ENCODE measurements at regions not wholly inside any gene's neighbourhood (a gene's known extent, or its start where the extent isn't known, plus 50 kb on each side); places are given as distances from the start of the nearest gene placed in this dataset.

GRCh38 chr2:128421286-128421685, 102.6 kb upstream of the HS6ST1 start:
- H3K27me3 Mint-ChIP-seq (ENCODE audit: low read depth): peaks cover 7% of the 10 kb centered on the region
- H3K4me1 Mint-ChIP-seq: peaks cover 9% of the 10 kb centered on the region
- H3K4me3 Mint-ChIP-seq: no peak overlapping the region
- H3K36me3 Mint-ChIP-seq (ENCODE audit: low read depth): peaks cover 7% of the 10 kb centered on the region
- no peak for TF ChIP-seq CTCF (IDR thresholded peaks at IDR 0.05; ENCODE audit: unreplicated experiment in 3 of 3)
- no peak overlapping the region for H3K27ac Mint-ChIP-seq
- peaks cover 27% of the 10 kb centered on the region for H3K9me3 Mint-ChIP-seq

- no peak for TF ChIP-seq CTCF (IDR thresholded peaks at IDR 0.05; ENCODE audit: unreplicated experiment in 3 of 3)
These were observed 103.2 kb upstream of the HS6ST1 start for GRCh38 chr2:128421861-128422311.

GRCh38 chr2:128422571-128422970, 103.9 kb upstream of the HS6ST1 start:
- TF ChIP-seq CTCF (IDR thresholded peaks at IDR 0.05; ENCODE audit: unreplicated experiment in 3 of 3): no peak
- Mint-ChIP-seq H3K9me3 (peaks cover 30% of the 10 kb centered on the region), H3K27me3 (ENCODE audit: low read depth) (peaks cover 7% of the 10 kb centered on the region), H3K4me1 (peaks cover 9% of the 10 kb centered on the region), H3K4me3 (no peak overlapping the region), H3K36me3 (ENCODE audit: low read depth) (peaks cover 7% of the 10 kb centered on the region), H3K27ac (no peak overlapping the region)

More at GRCh38 chr2:128421861-128422311, 103.2 kb upstream of the HS6ST1 start:
- H3K27ac Mint-ChIP-seq: no peak overlapping the region
- peaks cover 27% of the 10 kb centered on the region for H3K9me3 Mint-ChIP-seq
- peaks cover 7% of the 10 kb centered on the region for H3K36me3 Mint-ChIP-seq (ENCODE audit: low read depth)
- peaks cover 9% of the 10 kb centered on the region for H3K4me1 Mint-ChIP-seq
- no peak overlapping the region for H3K4me3 Mint-ChIP-seq
- peaks cover 7% of the 10 kb centered on the region for H3K27me3 Mint-ChIP-seq (ENCODE audit: low read depth)

GRCh38 chr2:128423788-128424165, 105.1 kb upstream of the HS6ST1 start:
- Mint-ChIP-seq H3K27ac (no peak overlapping the region), H3K4me1 (peaks cover 9% of the 10 kb centered on the region), H3K27me3 (ENCODE audit: low read depth) (peaks cover 7% of the 10 kb centered on the region), H3K36me3 (ENCODE audit: low read depth) (peaks cover 7% of the 10 kb centered on the region), H3K4me3 (no peak overlapping the region), H3K9me3 (peaks cover 33% of the 10 kb centered on the region)
- no peak for TF ChIP-seq CTCF (IDR thresholded peaks at IDR 0.05; ENCODE audit: unreplicated experiment in 3 of 3)

GRCh38 chr2:128424406-128425171, 105.9 kb upstream of the HS6ST1 start:
- Mint-ChIP-seq H3K4me1 (peaks cover 8% of the 10 kb centered on the region), H3K36me3 (ENCODE audit: low read depth) (peaks cover 4% of the 10 kb centered on the region), H3K9me3 (peaks cover 39% of the 10 kb centered on the region), H3K27ac (peak overlapping the region in 1 of 3 experiments; percentile 19), H3K4me3 (no peak overlapping the region), H3K27me3 (ENCODE audit: low read depth) (peaks cover 6% of the 10 kb centered on the region)
- TF ChIP-seq CTCF (IDR thresholded peaks at IDR 0.05; ENCODE audit: unreplicated experiment in 3 of 3): no peak

GRCh38 chr2:128425216-128425615, 106.5 kb upstream of the HS6ST1 start:
- Mint-ChIP-seq H3K4me3 (no peak overlapping the region), H3K27ac (no peak overlapping the region), H3K36me3 (ENCODE audit: low read depth) (peaks cover 2% of the 10 kb centered on the region), H3K9me3 (peaks cover 38% of the 10 kb centered on the region), H3K27me3 (ENCODE audit: low read depth) (no peaks in the 10 kb centered on the region), H3K4me1 (peaks cover 4% of the 10 kb centered on the region)
- TF ChIP-seq CTCF (IDR thresholded peaks at IDR 0.05; ENCODE audit: unreplicated experiment in 3 of 3): no peak

Data from nephron (organoid).